ENCODE measurements at regions not wholly inside any gene's neighbourhood (a gene's known extent, or its start where the extent isn't known, plus 50 kb on each side); places are given as distances from the start of the nearest gene placed in this dataset.
A peak's percentile ranks its signal among the peaks of the same experiment; 100 is the strongest.

DNA sequence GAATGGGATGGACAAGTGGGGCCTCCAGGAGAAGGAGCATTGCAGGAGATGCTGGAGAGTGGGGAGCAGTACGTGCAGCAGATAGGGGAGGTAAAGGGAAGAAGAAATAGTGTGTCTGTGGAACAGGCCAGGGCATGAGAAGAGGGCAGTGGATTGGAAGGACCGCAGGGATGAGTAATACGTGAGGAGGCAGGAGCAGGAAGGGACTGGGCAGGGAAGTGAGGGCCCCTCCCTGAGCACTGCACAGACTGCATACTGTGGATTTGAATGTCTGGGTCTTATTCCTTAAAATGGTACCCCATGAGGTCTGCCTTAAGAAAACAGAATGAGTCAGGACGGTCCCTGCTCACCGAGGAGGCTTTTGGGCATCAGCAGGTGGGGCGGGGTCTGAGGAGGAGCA lies 210.0 kb upstream of the NDN start:
- WGBS, 2 donors = 37 to 38% methylated on average over 6 of the region's 6 CpGs
- intact Hi-C loops (cut with DNase I; ENCODE audit: low total_unique reads) = no loop called here
- no peaks in the 10 kb centered on the region for H3K4me1 ChIP-seq
- no peaks in the 10 kb centered on the region for H3K36me3 ChIP-seq (ENCODE audit: low read depth, missing control alignments)
- no peaks in the 10 kb centered on the region for H3K27me3 ChIP-seq
- no peaks in the 10 kb centered on the region for H3K9me3 ChIP-seq
- peak overlapping the region; percentile 43 to 60 for H3K4me3 ChIP-seq
- DNase-seq = no peak
- TF ChIP-seq, protein P1, sequence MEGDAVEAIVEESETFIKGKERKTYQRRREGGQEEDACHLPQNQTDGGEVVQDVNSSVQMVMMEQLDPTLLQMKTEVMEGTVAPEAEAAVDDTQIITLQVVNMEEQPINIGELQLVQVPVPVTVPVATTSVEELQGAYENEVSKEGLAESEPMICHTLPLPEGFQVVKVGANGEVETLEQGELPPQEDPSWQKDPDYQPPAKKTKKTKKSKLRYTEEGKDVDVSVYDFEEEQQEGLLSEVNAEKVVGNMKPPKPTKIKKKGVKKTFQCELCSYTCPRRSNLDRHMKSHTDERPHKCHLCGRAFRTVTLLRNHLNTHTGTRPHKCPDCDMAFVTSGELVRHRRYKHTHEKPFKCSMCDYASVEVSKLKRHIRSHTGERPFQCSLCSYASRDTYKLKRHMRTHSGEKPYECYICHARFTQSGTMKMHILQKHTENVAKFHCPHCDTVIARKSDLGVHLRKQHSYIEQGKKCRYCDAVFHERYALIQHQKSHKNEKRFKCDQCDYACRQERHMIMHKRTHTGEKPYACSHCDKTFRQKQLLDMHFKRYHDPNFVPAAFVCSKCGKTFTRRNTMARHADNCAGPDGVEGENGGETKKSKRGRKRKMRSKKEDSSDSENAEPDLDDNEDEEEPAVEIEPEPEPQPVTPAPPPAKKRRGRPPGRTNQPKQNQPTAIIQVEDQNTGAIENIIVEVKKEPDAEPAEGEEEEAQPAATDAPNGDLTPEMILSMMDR (IDR thresholded peaks at IDR 0.05) = no peak
- TF ChIP-seq POLR2A (IDR thresholded peaks at IDR 0.05) = no peak
- no peak overlapping the region for H3K27ac ChIP-seq

DNA sequence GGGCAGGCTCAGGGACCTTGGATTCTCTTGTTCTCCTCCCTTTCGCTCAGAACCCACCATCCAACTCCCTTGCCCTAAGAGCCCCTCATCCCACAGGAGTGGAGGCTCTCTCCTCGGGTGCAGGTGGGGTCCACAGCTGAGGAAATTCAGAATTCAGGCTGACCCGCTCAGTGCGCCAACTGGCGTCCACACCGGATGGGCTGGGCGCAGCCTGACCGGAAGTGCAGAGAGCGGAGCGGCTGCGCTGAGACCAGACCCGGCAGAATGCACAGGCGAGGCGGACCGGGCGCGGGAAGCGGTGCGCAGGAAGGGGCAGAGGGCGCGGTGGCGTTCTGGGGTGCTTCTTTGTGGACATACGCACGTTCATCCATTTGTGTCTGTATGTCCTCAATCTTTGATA lies 210.4 kb upstream of the NDN start:
- Histone ChIP-seq H3K27ac (no peak overlapping the region), H3K9me3 (no peaks in the 10 kb centered on the region), H3K27me3 (no peaks in the 10 kb centered on the region), H3K36me3 (ENCODE audit: low read depth, missing control alignments) (no peaks in the 10 kb centered on the region), H3K4me3 (peak overlapping the region; percentile 43 to 60), H3K4me1 (no peaks in the 10 kb centered on the region)
- 34 to 47% methylated on average over 24 of the region's 24 CpGs for WGBS, 2 donors
- peak; percentile 57 for DNase-seq
- intact Hi-C loops (cut with DNase I; ENCODE audit: low total_unique reads) = no loop called here
- TF ChIP-seq, protein P1 (IDR thresholded peaks at IDR 0.05) = no peak
- TF ChIP-seq POLR2A (IDR thresholded peaks at IDR 0.05) = no peak

DNA sequence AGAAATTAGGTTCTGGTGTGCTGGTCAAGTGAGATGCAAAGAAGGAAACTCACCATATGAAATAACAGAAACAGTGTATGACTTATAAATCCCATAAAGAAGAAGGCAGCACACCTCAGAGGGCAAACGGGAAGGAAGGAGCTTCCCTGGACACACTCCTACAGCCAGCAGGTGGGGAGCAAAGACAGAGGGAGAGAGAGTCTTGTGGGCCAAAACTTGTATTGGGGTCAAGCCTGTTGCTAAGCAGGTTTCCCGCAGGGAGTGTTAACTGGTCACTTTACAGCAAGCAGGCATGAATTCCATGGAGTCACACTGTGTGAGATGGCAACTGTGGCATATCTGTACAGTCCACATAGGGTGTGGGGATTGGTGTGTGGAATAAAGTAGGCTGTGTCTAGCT lies 222.9 kb upstream of the NDN start:
- no peak overlapping the region for H3K4me3 ChIP-seq
- no peaks in the 10 kb centered on the region for H3K9me3 ChIP-seq
- H3K27me3 ChIP-seq = no peaks in the 10 kb centered on the region
- TF ChIP-seq, protein P1 (IDR thresholded peaks at IDR 0.05) = no peak
- TF ChIP-seq POLR2A (IDR thresholded peaks at IDR 0.05) = no peak
- no peaks in the 10 kb centered on the region for H3K36me3 ChIP-seq (ENCODE audit: low read depth, missing control alignments)
- no peaks in the 10 kb centered on the region for H3K4me1 ChIP-seq
- WGBS, 2 donors = 33 to 48% methylated on average over 2 of the region's 2 CpGs
- DNase-seq = no peak
- intact Hi-C loops (cut with DNase I; ENCODE audit: low total_unique reads) = no loop called here
- H3K27ac ChIP-seq = no peak overlapping the region

DNA sequence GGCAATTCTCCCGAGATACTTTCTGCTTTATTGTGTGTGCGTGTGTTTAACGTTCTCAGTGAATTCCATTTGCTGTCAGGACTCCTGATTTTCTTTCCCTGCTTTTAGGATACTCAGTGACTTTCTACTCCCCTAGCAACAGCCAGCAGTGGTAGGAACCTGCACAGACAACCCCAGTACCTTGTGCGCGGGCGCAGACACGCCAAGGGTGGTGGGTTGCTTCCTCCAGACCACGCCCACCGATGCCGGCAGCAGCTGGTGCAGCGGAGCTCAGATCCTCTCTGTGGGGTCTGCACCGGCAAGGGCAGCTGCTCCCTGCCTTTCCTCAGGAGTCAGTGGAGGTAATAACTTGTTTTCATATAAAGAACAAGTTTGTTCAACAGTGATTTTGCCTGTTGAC lies 225.1 kb upstream of the NDN start:
- peak; percentile 66 for DNase-seq
- WGBS, 2 donors = 20 to 30% methylated on average over 12 of the region's 12 CpGs
- peak overlapping the region in 1 of 2 donors; percentile 24 for H3K4me3 ChIP-seq
- intact Hi-C loops (cut with DNase I; ENCODE audit: low total_unique reads) = no loop called here
- no peaks in the 10 kb centered on the region for H3K27me3 ChIP-seq
- no peaks in the 10 kb centered on the region for H3K9me3 ChIP-seq
- H3K27ac ChIP-seq = no peak overlapping the region
- TF ChIP-seq, protein P1 (IDR thresholded peaks at IDR 0.05) = no peak
- no peak for TF ChIP-seq POLR2A (IDR thresholded peaks at IDR 0.05)
- no peaks in the 10 kb centered on the region for H3K4me1 ChIP-seq
- no peaks in the 10 kb centered on the region for H3K36me3 ChIP-seq (ENCODE audit: low read depth, missing control alignments)

DNA sequence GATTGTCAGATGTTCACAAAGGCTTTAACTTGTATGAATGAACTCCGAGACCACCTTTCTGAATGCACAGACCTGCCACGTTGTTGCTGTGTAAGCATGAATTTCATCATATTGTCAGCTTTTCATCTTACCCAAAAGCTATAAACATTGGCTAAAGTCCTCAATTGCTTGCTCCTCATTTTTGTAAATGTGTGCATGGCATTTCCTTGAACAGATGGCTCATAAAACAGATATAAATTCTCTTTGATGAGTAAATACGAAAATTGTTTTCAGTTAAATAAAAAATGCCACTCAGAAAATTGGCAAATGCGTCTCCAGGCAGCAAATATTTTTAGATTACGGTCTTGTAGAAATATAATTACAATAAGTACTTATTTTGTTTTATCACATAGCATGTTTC lies 226.0 kb upstream of the NDN start:
- DNase-seq = no peak
- intact Hi-C loops (cut with DNase I; ENCODE audit: low total_unique reads) = no loop called here
- no peak overlapping the region for H3K4me3 ChIP-seq
- H3K27me3 ChIP-seq = no peaks in the 10 kb centered on the region
- TF ChIP-seq, protein P1 (IDR thresholded peaks at IDR 0.05) = no peak
- no peak for TF ChIP-seq POLR2A (IDR thresholded peaks at IDR 0.05)
- no peak overlapping the region for H3K27ac ChIP-seq
- 60 to 68% methylated on average over 5 of the region's 5 CpGs for WGBS, 2 donors
- no peaks in the 10 kb centered on the region for H3K36me3 ChIP-seq (ENCODE audit: low read depth, missing control alignments)
- no peaks in the 10 kb centered on the region for H3K4me1 ChIP-seq
- no peaks in the 10 kb centered on the region for H3K9me3 ChIP-seq
